ENCODE measurements at regions not wholly inside any gene's neighbourhood (a gene's known extent, or its start where the extent isn't known, plus 50 kb on each side); places are given as distances from the start of the nearest gene placed in this dataset.
"Not testable (repeated sequence)": the region's sequence is repeated elsewhere in the genome, so short reads cannot be mapped to it uniquely, and the experiment has no call there.

GRCh38 chr1:94672001-94672400 is 130.4 kb upstream of the F3 start:
- DNase-seq = no peak

GRCh38 chr1:94670273-94670672 is 128.7 kb upstream of the F3 start:
- no peak for DNase-seq

DNA sequence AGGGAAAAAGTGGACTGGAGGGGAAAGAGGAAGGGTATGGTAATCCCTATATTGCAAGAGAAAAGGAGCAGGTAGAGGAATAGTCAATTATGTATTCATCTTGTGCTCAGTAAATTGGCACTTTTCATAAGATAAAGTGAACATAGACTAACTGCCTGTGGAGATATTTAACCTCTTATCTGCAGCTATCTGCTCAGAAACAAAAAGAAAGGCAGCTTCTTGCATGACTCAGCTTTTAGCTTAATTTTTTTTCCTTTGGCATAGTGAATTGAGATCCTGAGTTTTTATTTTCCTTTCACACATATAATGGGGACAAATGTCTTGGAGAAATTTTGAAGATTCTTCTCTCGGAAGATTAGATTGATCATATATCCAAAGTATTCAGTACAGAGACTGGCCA is 127.6 kb upstream of the F3 start:
- no peak for DNase-seq

DNA sequence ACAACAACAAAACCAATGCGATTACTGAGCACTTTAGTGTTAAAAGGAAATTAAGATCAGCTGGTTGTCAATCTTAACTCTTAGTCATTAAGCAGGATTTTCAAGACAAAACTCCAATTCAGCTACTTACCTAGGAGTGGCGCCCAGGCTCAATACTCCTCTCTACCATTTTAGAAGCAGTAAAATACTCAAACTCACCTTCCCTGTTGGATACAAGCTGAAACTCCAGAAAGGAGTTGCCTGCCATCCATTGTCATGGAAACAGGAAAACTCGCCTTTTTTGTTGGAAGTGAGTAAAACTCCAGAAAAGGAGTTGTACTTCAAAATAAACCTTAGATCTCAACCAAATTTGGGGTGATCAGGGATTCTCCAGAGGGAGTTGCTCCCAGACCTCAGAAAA is 127.0 kb upstream of the F3 start:
- no peak for DNase-seq

DNA sequence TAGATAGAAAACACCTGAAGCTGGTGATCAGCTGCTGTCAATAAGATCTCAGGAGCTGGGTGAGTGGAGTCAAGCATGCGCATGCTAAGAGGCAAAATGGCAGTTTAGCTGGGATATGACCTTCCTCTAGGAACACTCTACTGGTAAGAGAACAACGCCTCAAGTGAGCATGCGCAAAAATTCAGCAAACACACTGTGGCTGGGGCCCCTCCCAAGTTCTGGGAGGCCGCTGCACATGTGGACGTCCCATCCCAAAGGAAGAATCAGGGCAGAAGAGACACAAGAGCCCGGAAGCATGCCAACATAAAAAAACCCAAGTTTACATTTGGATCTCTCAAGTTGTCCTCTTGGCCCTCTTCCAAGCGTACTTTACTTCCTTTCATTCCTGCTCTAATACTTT is 126.3 kb upstream of the F3 start:
- no peak for DNase-seq

GRCh38 chr1:94666797-94667196 is 125.2 kb upstream of the F3 start:
- DNase-seq = no peak

GRCh38 chr1:94661431-94661932 is 119.9 kb upstream of the F3 start:
- DNase-seq = no peak

DNA sequence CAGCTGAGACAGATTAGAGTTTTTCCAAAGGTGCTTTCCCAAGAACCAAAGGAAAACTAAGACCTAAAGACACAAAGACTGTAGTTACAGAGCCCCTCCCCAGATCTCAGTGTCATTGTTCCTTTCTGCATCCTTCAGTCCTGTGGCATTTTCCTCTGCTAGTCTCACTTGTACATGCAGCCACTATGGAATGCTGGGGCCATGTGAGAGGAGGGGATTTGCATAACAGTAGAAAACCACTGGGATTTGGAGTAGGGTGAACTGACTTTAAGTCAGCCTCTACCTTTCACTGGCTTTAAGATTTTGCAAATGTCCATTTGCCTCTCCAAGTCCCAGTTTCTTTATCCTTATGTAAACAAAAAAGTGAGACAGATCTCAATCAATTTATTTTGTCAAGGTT is 119.4 kb upstream of the F3 start:
- no peak for DNase-seq

DNA sequence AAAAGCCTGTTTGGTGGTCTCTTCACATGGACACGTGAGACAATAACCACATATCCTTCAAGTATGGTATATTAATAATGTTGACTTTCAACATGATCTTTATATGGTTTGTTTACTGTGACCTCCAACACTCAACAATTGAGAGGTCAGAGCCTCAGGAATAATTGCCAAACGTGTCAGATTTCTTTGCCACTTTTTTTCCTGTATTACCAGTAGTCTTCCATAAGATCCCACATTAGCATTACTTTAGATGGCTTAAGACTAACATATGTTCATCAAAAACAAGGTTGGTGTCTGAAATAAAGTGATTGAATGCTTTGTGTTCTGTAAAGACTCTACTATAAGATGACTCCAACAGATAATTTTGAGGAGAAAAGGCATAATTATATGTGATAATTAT is 118.7 kb upstream of the F3 start:
- DNase-seq = no peak

DNA sequence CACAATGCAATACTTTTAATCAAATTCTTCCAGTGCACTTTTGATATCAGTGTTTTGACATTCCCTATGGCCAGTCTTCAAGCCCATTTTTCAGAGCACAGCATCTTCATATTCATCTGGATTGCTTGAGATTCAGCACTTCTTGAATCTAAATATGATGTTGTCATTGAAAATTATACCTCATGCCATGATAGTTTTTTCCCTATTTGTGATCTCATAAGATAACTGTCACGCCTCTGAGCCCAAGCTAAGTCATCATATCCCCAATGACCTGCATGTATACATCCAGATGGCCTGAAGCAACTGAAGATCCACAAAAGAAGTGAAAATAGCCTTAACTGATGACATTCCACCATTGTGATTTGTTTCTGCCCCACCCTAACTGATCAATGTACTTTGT is 117.6 kb upstream of the F3 start:
- not testable (repeated sequence) for DNase-seq

- no peak for DNase-seq
Observed at GRCh38 chr1:94658221-94658620, 116.7 kb upstream of the F3 start.

- not testable (repeated sequence) for DNase-seq
Observed at GRCh38 chr1:94657776-94658175, 116.2 kb upstream of the F3 start.

DNA sequence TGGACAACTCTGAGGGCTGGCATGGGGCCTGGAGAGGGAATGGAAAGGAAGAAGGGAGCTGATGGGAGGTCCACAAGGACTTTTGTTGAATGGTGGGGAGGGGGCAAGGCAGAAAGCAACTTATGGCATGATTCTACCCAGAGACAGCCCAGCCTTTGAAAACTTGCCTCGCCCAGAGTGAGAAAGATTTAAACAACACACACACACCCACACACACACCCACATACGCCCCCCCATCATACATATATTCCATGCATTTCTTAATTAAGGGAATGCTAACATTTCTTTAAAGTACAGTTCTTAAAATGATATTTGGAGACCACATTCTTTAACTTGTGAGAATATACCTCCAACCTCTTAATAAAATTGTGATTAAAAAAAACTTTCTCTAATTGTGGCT is 115.4 kb upstream of the F3 start:
- DNase-seq = no peak

DNA sequence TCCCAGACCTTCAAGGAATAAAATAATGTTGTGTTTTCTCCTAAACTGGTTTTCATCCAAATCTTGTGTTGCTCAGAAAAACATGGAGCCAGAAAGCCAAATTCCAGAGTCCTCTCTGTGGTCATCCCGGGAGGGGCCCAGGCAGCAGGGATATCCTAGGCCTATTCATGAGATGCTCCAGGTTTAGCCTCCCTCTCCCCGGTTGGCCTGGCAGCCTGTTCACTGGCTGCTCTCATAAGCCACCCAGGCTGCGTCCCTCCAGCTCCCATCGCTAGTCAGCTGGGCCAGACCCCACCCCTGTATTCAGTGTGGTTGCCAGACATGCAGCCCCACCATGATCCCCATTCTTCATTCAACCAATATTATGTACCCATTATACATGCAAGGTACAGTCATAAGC is 113.4 kb upstream of the F3 start:
- DNase-seq = no peak

DNA sequence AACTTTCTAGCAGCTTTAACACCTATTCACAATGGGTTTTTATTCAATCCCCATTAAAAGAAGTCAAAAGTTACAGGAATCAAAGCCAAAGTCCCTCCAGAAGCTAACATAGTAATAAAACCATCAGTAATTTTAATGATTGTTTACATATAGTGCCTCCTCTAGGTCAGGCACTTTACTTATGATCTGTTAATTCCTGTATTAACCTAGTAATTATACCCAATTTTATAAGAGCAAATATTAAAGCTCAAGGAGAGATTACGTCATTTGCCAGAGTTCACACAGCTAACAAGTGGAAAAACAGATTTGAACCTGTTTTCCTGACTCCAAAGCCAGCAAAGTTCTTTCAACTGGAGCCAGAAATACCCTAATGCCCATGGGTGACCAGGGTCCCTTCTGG is 112.9 kb upstream of the F3 start:
- DNase-seq = no peak

GRCh38 chr1:94654031-94654430 is 112.5 kb upstream of the F3 start:
- DNase-seq = no peak

DNA sequence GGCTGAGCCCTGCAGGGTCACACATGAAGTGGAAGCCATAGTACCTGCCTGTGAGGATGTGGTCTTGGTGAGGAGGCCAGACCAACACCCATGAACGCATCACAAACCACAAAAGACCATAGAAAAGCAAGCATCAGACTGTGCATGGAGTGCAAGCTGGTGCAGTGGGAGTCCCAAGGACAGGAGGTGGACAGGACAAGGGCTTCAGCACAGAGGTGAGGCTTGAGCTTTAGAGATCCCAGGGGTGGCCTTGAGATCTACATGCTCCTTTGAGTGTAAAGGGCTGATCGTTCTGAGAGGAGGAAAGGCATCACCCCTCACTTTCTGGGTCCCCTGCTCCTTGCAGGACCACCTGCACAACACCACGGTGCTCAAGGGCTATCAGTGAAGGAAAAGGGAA is 111.9 kb upstream of the F3 start:
- DNase-seq = no peak

- DNase-seq = no peak
Observed at GRCh38 chr1:94651076-94651475, 109.5 kb upstream of the F3 start.

- DNase-seq = no peak
Observed at GRCh38 chr1:94650301-94650700, 108.7 kb upstream of the F3 start.

GRCh38 chr1:94648225-94649007 is 106.9 kb upstream of the F3 start:
- DNase-seq = no peak

DNA sequence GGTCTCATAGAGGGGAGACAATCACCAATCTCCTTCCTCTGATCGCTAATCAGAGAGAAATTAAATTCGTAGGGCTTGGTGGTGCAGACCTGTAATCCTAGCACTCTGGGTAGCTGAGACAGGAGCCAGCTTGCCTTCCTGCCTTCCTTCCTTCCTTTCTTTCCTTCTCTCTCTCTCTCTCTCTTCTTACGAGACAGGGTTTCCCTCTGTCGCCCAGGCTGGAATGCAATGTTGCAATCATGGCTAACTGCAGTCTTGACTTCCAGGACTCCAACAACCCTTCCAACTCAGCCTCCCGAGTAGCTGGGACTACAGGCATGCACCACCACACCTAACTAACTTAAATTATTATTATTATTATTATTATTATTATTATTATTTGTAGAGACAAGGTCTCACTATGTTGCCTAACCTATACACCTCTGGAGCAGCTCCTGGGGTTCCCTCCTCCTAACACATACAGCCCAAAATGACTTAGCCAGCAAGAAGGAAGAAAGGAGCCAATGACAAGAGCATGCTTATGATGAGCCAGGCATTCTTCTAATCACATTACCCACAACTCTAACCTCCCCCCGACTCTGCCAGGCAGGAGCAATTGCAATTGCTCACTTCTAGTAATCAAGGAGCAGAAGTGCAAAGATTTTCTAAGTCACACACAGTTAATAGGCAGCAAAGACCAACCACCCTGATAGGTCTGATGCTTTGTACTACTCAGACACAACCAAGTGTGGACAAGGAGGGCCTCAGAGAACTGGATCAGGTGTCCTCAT is 105.4 kb upstream of the F3 start:
- no peak for DNase-seq

- DNase-seq = no peak
Observed at GRCh38 chr1:94646141-94646643, 104.6 kb upstream of the F3 start.

DNA sequence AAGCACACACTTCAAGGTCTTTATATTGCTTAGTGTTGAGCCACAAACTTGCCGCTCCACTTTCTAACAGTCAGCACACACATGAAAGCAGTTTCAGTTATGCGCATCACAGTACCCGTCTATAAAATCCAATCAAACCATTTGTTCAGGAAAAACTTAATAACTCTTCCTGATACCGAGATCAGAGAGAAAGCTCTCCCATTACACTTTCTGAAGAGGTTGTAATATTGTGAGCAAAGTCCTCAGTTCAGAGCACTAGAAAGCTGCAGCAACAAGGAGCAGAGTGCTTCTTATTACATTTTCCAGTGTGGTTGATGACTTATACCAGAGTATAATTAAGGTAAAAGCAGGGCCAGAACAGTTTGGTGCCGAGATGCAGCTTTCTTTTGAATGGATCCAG is 102.8 kb upstream of the F3 start:
- DNase-seq = no peak

DNA sequence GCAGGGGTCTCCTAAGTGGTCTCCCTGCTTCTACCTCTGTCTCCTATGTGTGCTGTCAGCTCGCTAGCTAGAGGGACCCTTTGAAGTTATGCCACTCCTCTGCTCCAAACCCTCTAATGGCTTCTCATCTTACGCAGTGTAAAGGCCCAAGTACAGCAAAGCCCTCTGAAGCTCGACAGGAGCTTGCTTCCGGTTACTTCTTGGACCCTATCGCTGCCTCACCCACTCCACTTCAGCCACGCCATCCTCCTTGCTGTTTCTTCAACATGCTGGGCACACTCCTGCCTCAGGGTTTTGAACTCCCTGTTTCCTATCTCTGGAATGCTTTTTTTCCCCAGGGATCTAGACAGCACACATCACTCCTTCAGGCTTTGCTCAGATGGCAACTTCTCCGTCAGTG is 102.3 kb upstream of the F3 start:
- DNase-seq = no peak
